Tibial nerve (tissue), 4 donors: ENCODE measurements at regions not wholly inside any gene's neighbourhood (a gene's known extent, or its start where the extent isn't known, plus 50 kb on each side); places are given as distances from the start of the nearest gene placed in this dataset.

ENCODE experiments used
- EP300 ChIP-seq, 2 donors: sonication (generic); formaldehyde crosslinking; IDR thresholded peaks; one replicate each; pipeline ENCODE4 v1.6.1; 2017; ENCODE audit warnings: antibody characterized with exemption in 2 of 2, mild to moderate bottlenecking in 1 of 2
- POLR2A ChIP-seq, 2 donors: fragments of 450-650 bp; IDR thresholded peaks; one replicate each; pipeline ENCODE4 v1.6.1; 2017; ENCODE audit warnings: antibody characterized with exemption in 2 of 2, mild to moderate bottlenecking in 2 of 2, moderate library complexity in 2 of 2
- TF ChIP-seq, protein P1 (sequence below), 5 experiments: fragments of 200-600 bp in 3 of 5; fragments of 450-650 bp in 2 of 5; sonication (generic) in 3 of 5; IDR thresholded peaks; one replicate each; pipeline ENCODE4 v1.5.1; 2016 to 2019; ENCODE audit warnings: antibody characterized with exemption in 5 of 5, mild to moderate bottlenecking in 3 of 5, moderate library complexity in 2 of 5

GRCh38 chr9:90065851-90066250 lies 461.0 kb downstream of the GADD45G start:
- TF ChIP-seq, protein P1, sequence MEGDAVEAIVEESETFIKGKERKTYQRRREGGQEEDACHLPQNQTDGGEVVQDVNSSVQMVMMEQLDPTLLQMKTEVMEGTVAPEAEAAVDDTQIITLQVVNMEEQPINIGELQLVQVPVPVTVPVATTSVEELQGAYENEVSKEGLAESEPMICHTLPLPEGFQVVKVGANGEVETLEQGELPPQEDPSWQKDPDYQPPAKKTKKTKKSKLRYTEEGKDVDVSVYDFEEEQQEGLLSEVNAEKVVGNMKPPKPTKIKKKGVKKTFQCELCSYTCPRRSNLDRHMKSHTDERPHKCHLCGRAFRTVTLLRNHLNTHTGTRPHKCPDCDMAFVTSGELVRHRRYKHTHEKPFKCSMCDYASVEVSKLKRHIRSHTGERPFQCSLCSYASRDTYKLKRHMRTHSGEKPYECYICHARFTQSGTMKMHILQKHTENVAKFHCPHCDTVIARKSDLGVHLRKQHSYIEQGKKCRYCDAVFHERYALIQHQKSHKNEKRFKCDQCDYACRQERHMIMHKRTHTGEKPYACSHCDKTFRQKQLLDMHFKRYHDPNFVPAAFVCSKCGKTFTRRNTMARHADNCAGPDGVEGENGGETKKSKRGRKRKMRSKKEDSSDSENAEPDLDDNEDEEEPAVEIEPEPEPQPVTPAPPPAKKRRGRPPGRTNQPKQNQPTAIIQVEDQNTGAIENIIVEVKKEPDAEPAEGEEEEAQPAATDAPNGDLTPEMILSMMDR (IDR thresholded peaks at IDR 0.05): no peak
- TF ChIP-seq POLR2A (IDR thresholded peaks at IDR 0.05): no peak
- no peak for TF ChIP-seq EP300 (IDR thresholded peaks at IDR 0.05)
